Stimulated activated CD4-positive, alpha-beta T cell treated with anti-CD3 and anti-CD28 coated beads, Interleukin-15, amount 100 ng/mL, for 1 hour (primary cell): ENCODE measurements at regions not wholly inside any gene's neighbourhood (a gene's known extent, or its start where the extent isn't known, plus 50 kb on each side); places are given as distances from the start of the nearest gene placed in this dataset.
"Not testable (repeated sequence)": the region's sequence is repeated elsewhere in the genome, so short reads cannot be mapped to it uniquely, and the experiment has no call there.

Experiments
- DNase-seq, 2 donors: peaks; one replicate each; pipeline ENCODE4 v3.0.0-alpha.2; 2020; ENCODE audit warnings: low read depth in 1 of 2, low spot score in 1 of 2

DNA sequence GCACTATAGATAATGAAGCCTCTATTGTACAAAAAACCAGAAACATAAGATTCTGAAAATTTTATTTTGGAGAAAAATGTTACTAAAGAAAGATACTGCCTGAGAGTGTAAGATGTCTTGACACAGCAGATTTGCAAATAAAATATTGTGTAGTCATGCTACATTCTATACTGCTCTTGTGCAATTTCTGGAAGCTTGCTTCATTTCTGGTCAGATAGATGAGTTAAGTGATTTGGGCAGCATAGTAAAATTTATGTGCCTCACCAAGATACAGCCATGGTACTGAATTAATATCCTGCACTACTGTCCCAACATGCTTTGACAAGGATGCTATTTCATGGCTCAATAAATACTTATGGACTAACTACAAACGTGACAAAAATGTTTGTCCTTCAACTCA, 55.1 kb upstream of the STARD13 start:
- DNase-seq, result no peak

DNA sequence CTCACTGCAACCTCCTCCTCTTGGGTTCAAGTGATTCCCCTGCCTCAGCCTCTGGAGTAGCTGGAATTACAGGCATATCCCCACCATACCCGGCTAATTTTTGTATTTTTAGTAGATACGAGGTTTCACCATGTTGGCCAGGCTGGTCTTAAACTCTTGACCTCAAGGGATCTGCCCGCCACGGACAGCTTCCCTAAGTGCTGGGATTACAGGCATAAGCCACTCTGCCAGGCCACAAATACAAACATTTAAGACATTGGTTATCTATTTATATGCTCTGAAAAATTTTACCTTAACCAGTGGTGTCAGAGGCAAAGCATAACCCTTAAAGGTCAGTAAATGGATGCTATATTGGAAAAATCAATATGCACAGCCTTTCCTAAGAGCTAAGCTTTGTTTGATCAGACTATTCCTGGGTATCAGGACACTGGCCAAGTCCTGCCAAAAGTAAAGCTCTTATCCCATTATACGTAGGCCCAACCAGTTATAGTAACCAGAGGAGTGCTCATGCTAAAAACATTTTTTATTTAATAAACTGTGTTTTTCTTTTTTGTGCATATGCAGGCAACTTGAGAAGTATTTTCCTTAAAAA, 56.4 kb upstream of the STARD13 start:
- DNase-seq, result no peak

DNA sequence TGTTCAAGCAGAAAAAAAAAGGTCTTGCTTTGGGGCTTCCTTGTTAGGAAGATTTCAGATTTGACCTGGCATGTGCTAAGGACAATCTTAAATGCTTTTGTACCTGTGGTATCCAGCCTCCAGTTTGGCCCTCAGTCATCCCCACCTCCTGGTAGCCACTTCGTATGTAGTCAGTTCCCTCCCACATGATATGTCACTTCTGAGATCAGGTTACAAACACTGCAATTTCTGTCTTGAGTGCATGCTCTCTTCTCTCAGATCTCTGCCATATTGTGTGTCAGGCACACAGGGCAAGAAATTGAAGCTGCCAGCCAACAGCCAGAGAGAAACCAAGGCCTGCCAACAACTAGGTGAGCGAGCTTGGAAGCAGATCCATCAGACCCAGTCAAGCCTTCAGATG, 60.3 kb upstream of the STARD13 start:
- no peak for DNase-seq

DNA sequence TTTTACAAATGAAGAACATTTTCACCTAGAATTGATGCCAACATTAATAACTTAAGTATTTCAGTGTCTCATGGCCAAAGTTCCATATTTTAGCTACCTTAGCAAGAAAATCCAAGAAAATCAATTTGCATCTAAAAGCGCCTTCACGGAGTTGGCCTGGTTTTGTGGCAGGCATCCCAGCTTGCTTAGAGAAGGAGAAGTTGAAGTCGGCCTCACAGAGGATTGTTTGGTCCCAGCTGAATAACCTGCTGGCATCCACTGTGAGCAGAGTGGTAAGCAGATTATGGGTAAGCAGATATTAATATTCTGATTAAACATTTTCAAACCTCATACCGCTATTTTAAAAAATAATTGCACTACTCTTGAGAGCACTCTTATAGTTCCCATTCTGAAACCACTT, 62.3 kb upstream of the STARD13 start:
- no peak for DNase-seq

DNA sequence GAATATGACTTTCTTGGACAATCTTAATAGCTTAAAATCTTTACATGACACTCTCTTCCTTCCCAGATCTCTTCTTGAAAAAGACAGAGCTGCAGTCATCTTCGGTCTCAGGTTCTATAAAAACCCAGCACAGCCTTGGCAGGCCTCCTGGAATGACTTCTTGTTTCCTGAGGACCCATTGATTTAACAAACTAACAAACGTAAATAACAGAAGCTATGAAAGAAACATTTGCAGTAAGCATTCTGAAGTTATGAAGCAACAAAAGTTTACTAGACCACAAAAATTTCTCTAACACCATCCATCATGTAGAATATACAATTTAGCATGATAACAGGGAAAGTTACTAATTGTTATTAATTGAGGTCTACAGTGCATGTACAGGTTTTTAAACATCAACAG, 62.8 kb upstream of the STARD13 start:
- DNase-seq, result no peak

DNA sequence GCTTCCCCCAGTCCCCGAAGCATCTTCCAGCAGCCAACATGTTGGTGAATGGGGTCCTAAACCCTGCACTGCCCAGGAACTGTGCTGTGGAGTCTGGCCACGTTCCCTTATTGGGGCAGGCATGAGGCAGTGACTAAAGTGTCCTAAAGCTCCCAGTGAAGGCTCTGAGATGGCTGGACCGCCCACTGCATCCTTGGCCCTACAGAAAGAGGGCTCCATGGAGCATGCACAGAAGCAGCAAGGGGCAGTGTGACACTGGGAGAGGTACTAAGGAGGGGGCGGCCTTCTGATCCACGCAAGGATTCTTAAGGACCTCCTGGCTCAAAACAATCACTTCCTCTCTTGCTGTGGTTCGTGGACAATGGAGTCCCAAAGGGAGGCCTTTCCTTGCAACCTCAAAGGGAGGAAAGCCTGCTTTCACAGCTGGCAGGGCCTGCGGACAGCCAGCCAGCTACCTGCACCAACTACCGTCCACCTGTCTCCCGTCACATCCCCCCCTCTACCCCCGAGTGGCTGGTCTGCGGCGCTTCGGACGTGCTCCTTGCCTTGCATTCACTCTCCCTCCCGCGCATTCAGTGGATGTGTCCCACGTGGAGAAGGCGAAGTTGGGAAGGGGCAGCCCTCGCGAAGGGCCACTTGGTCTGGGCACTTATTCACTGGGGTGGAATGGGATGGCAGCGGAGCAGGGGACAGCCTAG, 63.9 kb upstream of the STARD13 start:
- no peak for DNase-seq

DNA sequence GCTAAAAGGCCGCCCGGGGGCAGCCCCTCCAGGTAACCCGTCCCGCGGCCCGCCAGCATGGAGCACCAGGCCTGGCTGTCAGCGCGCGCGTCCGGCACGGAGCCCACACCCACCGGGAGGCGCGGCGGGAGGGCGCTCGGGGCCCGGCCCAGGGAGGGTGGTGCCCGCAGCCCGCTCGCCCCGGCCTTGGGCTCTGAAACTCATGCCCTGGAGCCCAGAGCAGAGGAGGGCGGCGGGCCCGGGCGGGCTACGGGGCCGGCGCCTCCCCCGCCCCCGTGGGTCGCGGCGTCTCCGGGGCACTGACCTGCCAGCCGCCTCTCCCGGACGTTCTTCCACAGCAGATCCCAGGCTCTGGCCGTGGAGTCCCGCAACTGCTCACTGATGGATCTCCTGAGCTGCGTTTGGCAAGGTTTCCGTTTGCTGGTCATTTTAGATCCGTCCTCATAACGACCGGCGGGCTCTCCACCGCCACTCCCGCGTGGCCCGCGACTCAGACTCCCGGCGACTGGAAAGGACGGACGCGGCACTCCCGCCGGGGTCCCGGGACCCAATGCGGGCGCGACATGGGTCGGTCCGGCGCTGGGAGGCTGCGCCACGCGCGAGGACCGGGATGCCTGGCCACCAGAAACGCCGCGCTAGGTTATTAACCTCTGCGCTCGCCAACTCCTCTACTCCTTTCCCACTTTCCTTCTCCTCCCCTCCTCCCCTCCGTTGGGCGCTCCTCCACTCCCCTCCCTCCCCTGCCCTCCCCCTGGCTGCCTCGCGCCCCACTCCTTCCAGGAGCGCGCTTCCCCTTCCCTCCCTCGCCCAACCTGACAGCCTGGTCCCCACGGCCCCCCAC, 64.7 kb upstream of the STARD13 start:
- no peak for DNase-seq

DNA sequence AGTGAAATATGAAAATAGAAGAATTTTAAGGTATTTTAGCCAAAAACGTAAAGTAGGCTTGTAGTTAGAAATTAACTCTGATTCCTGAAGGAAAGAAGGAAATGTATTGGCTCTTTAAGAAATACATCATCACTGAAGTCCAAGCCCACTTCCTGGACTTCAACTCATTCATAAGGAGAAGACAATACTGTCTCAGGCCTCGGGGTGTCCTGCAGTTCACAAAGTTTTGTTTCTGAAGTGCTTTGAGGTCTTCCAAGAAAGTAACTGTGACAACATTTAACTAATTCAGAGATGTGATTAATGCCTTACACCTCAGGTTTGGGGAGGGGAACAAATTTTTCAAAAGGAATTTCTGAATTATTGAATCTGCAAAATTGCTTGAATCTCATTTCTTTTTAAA, 65.8 kb upstream of the STARD13 start:
- DNase-seq, result no peak

DNA sequence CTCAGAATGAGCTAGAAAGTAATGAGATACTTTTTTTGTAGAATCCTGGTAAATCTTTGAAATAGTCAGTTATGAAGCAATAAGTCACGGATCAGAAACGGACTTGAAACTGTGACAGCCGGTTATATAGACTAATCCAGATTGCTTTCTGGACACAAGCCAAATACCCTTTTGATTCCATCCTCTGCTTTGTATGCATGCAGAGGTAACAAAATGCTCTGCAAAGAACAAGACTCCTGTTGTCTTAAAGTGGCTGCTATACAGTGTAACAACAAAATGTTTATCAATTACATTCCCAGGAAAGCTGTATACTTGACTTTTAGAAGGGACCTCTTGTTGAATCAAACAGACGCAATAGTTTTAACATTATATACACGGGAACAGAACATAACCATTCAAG, 66.5 kb upstream of the STARD13 start:
- DNase-seq, result no peak

DNA sequence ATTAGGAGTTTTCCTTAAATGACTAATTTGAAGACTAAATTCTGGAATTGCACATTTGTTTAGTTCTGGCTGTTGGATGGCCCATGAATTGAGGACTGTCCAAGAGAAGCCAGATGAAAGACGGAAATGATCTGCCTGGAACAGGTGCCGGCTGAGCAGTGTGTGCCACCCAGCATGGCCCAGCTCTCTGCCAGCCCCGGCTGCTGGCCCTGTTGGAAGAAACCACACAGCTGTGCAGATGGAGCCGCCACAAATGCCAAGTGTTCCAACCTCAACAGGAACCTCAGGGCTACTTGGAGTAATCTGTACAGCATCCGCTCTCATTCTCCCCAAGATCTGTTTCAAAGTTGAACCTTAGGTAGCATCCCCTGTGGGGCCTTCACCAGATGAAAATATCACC, 67.0 kb upstream of the STARD13 start:
- DNase-seq, result no peak

DNA sequence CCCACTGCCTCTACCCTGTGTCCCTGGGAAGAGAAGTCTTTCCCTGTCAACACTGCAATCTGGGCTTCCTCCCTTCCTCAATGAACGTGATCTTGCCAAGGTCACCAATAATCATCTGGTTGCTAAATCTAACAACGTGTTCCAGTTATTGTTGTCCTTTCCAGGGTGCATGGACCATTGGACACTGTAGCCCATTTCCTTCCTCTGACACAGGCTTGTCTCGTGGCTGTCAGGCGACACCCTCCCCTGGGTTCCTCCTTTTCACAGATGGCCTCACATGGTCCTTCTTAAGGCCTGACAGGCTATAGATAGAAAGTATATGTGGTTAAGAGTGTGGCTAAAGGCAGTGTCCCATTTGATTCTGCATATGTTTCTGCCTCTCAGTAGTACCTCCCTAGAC, 67.7 kb upstream of the STARD13 start:
- DNase-seq, result no peak

DNA sequence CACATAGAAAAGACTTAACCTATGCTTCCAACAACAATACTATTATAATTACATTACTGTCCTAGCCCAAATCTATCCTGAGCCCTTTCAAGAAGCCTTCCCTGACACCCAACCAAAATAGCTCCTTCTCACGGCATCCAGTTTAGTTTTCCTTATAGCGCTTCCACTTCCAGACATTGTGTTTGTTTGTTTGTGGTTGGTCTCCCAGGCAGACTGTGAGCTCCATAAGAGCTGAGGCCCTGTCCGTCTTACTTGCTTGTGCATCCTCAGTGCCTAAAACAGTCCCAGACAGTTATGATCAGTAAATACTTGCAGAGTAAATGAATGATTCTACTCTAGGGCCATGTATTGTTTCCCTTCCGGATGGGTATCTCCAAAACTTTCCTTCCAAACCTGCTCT, 68.1 kb upstream of the STARD13 start:
- DNase-seq, result no peak

DNA sequence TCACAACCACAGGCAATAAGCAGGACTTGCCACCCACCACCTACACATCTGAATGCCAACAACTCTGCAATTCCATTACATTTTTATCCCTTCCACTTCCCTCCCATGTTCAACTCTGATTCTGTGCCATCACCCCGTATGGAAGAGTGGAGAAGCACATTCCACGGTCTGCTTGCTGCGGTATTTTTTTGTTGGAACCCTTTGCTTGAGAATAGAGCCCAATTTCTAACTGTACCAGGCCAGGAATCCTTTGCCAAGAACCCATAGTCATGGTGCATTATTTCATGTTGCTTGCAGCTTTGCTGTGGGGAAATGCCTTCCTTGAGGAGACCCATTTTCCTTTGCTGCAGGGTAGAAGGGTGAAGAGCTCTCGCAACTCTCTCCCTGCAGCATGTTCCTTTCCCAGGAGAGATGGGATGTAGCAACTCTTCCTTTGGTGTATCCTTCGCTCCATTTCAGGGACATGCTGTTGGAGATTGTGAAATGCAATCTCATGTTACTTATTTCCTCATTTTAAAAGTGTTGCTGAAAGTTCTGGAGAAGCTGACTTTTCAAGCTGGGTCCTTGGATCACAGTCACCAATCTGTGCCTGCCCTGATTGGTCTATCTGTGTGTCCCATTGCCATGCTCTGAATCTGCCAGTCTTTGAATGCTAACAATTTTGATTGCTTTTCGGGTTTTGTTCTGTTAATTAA, 69.8 kb upstream of the STARD13 start:
- DNase-seq, result no peak

DNA sequence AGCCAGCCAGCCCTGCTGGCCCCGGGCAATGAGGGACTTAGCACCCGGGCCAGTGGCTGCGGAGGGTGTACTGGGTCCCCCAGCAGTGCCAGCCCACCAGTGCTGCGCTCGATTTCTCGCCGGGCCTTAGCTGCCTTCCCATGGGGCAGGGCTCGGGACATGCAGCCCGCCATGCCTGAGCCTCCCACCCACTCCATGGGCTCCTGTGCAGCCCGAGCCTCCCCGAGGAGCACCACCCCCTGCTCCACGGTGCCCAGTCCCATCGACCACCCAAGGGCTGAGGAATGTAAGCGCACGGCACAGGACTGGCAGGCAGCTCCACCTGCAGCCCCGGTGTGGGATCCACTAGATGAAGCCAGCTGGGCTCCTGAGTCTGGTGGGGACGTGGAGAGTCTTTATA, 72.5 kb upstream of the STARD13 start:
- not testable (repeated sequence) for DNase-seq

DNA sequence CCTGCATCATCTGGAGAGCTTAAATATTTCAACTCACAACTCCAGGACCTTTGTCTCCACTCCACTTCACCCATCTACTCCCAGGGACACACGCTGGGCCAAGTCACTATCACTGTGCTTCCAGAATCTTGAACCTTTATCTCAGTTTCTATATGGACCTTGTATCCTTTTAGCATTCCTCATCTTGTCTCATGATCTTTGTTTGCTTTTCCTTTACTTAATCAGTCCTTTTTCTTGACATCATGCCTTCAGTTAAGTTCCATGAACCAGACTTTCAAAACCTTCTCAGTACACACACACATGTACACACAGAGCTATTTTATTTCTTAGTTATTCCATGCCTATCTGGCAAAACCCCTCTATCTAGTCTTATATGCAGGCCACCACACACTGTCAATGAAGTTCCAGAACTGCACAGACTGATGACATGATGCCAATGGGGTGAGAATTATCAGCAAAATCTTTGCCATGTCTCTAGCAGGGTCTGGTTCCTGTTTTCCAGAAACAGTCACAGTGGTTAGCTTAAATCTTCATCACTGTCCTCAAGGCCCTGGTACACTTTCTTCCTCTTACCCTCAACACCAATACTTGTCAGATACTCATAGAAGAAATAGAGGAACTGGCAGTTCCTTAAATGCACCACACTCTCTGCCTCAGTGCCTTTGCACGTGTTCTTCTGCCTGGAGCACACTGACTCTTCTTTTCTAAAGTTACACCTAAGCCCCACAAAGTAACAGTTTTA, 77.6 kb upstream of the STARD13 start:
- no peak for DNase-seq

DNA sequence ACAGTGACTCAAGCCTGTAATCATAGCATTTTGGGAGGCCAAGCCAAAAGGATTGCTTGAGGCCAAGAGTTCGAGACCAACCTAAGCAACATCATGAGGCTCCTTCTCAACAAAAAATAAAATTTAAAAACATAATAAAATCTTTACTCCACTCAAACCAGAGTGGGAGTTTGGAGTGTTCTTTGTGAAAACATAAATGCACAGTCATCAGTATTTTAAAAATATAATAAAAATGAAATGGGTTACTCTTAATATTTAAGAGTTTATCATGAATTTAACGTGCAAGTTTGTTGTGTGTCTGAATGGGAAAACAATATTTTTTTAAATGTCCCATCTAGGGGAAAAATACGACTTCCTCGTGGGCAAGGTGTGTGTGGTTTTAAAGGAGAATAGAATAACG, 78.6 kb upstream of the STARD13 start:
- no peak for DNase-seq

DNA sequence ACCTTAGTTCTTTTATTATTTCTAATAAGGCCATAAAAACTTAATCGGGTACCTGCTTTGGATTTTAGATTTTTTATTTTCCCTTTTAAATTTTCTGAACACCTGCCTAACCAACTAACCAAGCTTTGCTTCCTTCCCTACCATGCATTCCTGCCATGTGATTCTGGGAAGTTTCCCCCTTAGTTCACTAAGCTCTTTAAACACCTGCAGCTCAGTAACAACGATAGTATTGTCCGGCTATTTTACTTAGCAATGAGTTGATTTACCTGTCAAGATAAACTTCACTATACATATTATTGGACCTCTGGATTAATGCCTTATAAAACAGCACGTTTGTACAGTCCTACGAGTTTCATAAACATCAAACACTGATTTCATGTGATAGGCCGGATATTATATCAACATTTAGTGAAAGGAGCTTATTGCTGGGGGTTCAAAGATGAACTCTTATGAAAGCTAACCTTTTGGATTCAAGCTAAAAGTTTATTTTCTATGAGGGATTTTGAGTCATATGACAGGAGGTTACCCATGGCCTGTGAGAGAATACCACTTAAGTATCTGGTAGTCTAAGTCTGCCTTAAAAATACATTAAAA, 81.0 kb upstream of the STARD13 start:
- no peak for DNase-seq

DNA sequence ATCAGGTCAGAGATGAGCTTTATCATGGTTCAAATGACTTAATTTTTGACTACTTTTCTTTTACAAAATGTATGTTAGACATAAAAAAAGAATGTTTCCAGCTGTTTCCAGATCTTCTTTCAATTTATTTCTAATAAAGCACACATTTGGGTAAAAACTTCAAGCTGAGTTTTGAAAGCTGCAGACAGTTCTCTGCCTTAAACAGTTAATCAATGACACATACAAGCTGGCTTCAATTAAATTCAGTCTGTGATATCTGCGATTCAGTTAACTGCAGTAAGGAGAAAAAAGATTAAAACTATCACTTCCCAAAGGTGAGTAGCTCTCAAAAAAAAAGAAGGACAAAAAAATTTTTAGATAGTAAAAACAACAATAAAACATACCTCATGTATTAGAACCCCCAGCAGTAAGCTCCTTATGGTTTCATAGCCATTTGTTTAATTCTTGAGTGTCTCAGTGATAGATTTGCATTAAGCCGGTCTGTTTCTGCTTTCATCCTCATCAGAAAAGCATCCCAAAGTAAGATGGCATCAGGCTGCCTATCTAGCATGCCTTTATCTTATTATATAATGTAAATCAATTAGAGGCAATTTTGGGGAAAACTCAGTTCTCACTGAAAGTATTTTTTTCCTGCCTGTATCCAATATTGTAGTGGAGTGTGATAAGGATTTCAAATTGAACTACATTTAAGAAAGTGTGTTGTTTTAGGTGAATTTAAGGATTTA, 81.8 kb upstream of the STARD13 start:
- no peak for DNase-seq

DNA sequence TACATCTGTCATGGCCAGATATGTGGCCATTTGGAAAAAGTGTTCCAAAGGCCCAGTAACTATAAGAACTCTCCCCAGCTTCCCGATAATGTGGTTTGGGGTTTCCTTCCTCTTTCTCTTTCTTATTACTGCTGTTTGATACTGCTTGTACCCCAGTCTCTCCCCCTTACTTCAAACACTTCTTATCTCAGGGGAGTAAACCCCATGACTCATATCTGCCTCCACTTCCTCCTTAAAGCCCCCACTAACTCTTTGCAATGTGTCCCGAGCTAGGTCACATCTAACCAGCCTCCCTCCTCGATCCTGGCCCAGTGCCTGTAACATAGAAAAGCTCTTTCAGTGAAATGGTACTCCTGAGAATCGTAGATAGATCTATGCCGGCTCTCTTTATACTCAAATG, 82.4 kb upstream of the STARD13 start:
- DNase-seq, result no peak

DNA sequence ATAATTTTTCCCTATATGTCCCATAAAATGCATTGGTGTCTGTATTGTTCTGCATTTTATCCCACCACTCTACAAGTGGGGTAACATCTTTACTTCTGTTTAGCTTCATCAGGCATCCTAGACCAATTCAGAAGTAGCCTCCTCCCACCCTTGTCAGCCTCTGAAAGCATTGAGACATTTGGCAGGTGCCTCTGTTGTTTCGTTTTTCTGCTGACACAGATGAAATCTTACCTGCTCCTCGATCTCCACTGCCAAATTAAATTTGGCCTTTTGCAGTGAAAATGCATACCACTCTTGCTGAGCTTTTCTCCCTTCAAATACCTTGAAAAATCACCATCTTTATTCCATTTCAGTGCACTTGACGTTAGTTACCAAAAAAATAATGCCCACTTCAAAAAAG, 83.5 kb upstream of the STARD13 start:
- DNase-seq, result no peak
